ENCODE measurements at regions not wholly inside any gene's neighbourhood (a gene's known extent, or its start where the extent isn't known, plus 50 kb on each side); places are given as distances from the start of the nearest gene placed in this dataset.
A peak's percentile ranks its signal among the peaks of the same experiment; 100 is the strongest.

GRCh38 chrX:117335209-117335608, 781.4 kb downstream of the KLHL13 start (continued):
- TF ChIP-seq THRA (CRISPR knock-in tag; IDR thresholded peaks at IDR 0.05; ENCODE audit: borderline replicate concordance), result no peak
- TF ChIP-seq HNF1B (CRISPR knock-in tag; IDR thresholded peaks at IDR 0.05), result no peak
- TF ChIP-seq TARDBP (CRISPR knock-in tag; IDR thresholded peaks at IDR 0.05), result no peak
- TF ChIP-seq BRCA1 (CRISPR knock-in tag; IDR thresholded peaks at IDR 0.05), result no peak
- no peak for TF ChIP-seq MNT (IDR thresholded peaks at IDR 0.05)
- 0 out of 2 replicates have a peak, but pooled peaks have one; percentile 19 for TF ChIP-seq ARID5B (CRISPR knock-in tag; IDR thresholded peaks at IDR 0.05)
- peak; percentile 58; the same call in 1 of the 2 replicates for TF ChIP-seq GFI1 (CRISPR knock-in tag; IDR thresholded peaks at IDR 0.05; ENCODE audit: borderline replicate concordance)
- no peak for TF ChIP-seq BORCS8-MEF2B (CRISPR knock-in tag; IDR thresholded peaks at IDR 0.05)
- no peak for TF ChIP-seq CEBPB (IDR thresholded peaks at IDR 0.05; ENCODE audit: borderline replicate concordance, low read depth, low read length)
- TF ChIP-seq IRF9 (CRISPR knock-in tag; IDR thresholded peaks at IDR 0.05; ENCODE audit: borderline replicate concordance), result no peak
- no peak for TF ChIP-seq GTF3A (CRISPR knock-in tag; conservative IDR thresholded peaks at IDR 0.05)
- peak; percentile 61 for TF ChIP-seq HNF4A (CRISPR knock-in tag; IDR thresholded peaks at IDR 0.05)
- 0 out of 2 replicates have a peak, but pooled peaks have one; percentile 48 for TF ChIP-seq ZBTB26 (CRISPR knock-in tag; IDR thresholded peaks at IDR 0.05; ENCODE audit: borderline replicate concordance)

Data from HepG2 (cell line).